IMR-90 (cell line): ENCODE measurements at regions not wholly inside any gene's neighbourhood (a gene's known extent, or its start where the extent isn't known, plus 50 kb on each side); places are given as distances from the start of the nearest gene placed in this dataset.

Source experiments
- ATAC-seq: fragments of 200-7000 bp; cut with Tn5 transposase; 2 replicates; pipeline ENCODE4 v1.9.1; 2020; ENCODE audit warnings: low read depth, mild to moderate bottlenecking, moderate library complexity
- BruUV-seq: library from RNA; stranded (reverse); fragments of 400-500 nt; replicated peaks from 2 replicates; lab custom pipeline; 2021; lab: Mats Ljungman, UMichigan
- CTCF ChIA-PET: fragments of 300-600 bp; formaldehyde crosslinking; extraction: SDS; loops from one replicate; lab custom pipeline; 2021; ENCODE audit warnings: antibody characterized with exemption; lab: Yijun Ruan, JAX
- POLR2A ChIA-PET: fragments of 300-600 bp; sonication (Branson Sonifier 250); formaldehyde crosslinking; loops from one replicate; lab custom pipeline; 2022; ENCODE audit warnings: antibody characterized with exemption; ENCODE audit not compliant: unreplicated experiment; lab: Charles Lee
- DNase-seq: peaks from one replicate; pipeline ENCODE4 v3.0.0; 2013
- H2AFZ ChIP-seq: replicated peaks from 2 replicates; pipeline ENCODE3; 2013; ENCODE audit warnings: low read length, mild to moderate bottlenecking; ENCODE audit not compliant: poor library complexity
- H2AK5ac ChIP-seq: 2 replicates; pipeline ENCODE4 v1.6.1; 2013; ENCODE audit warnings: low read depth, low read length, inconsistent platforms
- H2AK9ac ChIP-seq: replicated peaks from 2 replicates; pipeline ENCODE3; 2013; ENCODE audit warnings: mild to moderate bottlenecking, low read depth, low read length, moderate library complexity; ENCODE audit not compliant: poor library complexity
- H2BK120ac ChIP-seq: 2 replicates; pipeline ENCODE4 v1.6.1; 2013; ENCODE audit warnings: low read depth, low read length, inconsistent platforms
- H2BK15ac ChIP-seq: 3 replicates; pipeline ENCODE4 v1.6.1; 2013; ENCODE audit warnings: low read depth, low read length, inconsistent platforms
- H2BK20ac ChIP-seq: 2 replicates; pipeline ENCODE4 v1.6.1; 2013; ENCODE audit warnings: low read depth, mild to moderate bottlenecking, inconsistent platforms, low read length, moderate library complexity
- H2BK5ac ChIP-seq: 2 replicates; pipeline ENCODE4 v1.6.1; 2013; ENCODE audit warnings: mild to moderate bottlenecking, low read depth, low read length, inconsistent platforms; ENCODE audit not compliant: poor library complexity, severe bottlenecking
- H3K14ac ChIP-seq: replicated peaks from 2 replicates; pipeline ENCODE4 v1.6.1; 2013; ENCODE audit warnings: low read depth, low read length, inconsistent platforms
- H3K18ac ChIP-seq: 2 replicates; pipeline ENCODE4 v1.6.1; 2013; ENCODE audit warnings: low read depth, low read length, control low read depth
- H3K23ac ChIP-seq: 2 replicates; pipeline ENCODE4 v1.6.1; 2013; ENCODE audit warnings: low read depth, low read length, inconsistent platforms
- H3K27ac ChIP-seq: 2 replicates; pipeline ENCODE4 v1.5.1; 2013; ENCODE audit warnings: mild to moderate bottlenecking, control low read depth, low read length; ENCODE audit not compliant: insufficient read depth
- H3K27me3 ChIP-seq: 2 replicates; pipeline ENCODE4 v1.6.1; 2013; ENCODE audit warnings: low read length; ENCODE audit not compliant: control insufficient read depth, insufficient read depth
- H3K36me3 ChIP-seq: 2 replicates; pipeline ENCODE4 v1.6.1; 2013; ENCODE audit warnings: low read length, mixed read lengths; ENCODE audit not compliant: control insufficient read depth, insufficient read depth
- H3K4ac ChIP-seq: 2 replicates; pipeline ENCODE4 v1.6.1; 2013; ENCODE audit warnings: low read depth, low read length, inconsistent platforms
- H3K4me1 ChIP-seq: 2 replicates; pipeline ENCODE4 v1.6.1; 2013; ENCODE audit warnings: low read length, mixed read lengths; ENCODE audit not compliant: control insufficient read depth, insufficient read depth
- H3K4me2 ChIP-seq: 2 replicates; pipeline ENCODE4 v1.6.1; 2013; ENCODE audit warnings: low read depth, mild to moderate bottlenecking, control low read depth, low read length, moderate library complexity
- H3K4me3 ChIP-seq: 2 replicates; pipeline ENCODE4 v1.5.1; 2013; ENCODE audit warnings: low read depth, mild to moderate bottlenecking, control low read depth, low read length, moderate library complexity; ENCODE audit not compliant: insufficient read depth
- H3K56ac ChIP-seq: 2 replicates; pipeline ENCODE4 v1.6.1; 2013; ENCODE audit warnings: low read length, inconsistent platforms; ENCODE audit not compliant: insufficient read depth; ENCODE audit errors: extremely low read depth
- H3K79me1 ChIP-seq, 2 experiments: 2 replicates each; pipeline ENCODE4 v1.6.1; 2013; ENCODE audit warnings: low read length in 2 of 2, inconsistent platforms in 1 of 2, low read depth in 1 of 2
- H3K9ac ChIP-seq: 2 replicates; pipeline ENCODE4 v1.6.1; 2013; ENCODE audit warnings: low read depth, low read length, control low read depth
- H3K9me1 ChIP-seq: 2 replicates; pipeline ENCODE4 v1.6.1; 2013; ENCODE audit warnings: low read length, inconsistent platforms; ENCODE audit not compliant: insufficient read depth
- H3K9me3 ChIP-seq: 2 replicates; pipeline ENCODE4 v1.6.1; 2013; ENCODE audit warnings: low read length; ENCODE audit not compliant: control insufficient read depth, insufficient read depth
- H4K20me1 ChIP-seq: 2 replicates; pipeline ENCODE4 v1.6.1; 2013; ENCODE audit warnings: low read length, inconsistent platforms; ENCODE audit not compliant: insufficient read depth
- H4K5ac ChIP-seq: 2 replicates; pipeline ENCODE4 v1.6.1; 2013; ENCODE audit warnings: mild to moderate bottlenecking, low read depth, low read length, control low read depth
- H4K8ac ChIP-seq, 2 experiments: 2 replicates each; pipeline ENCODE4 v1.6.1; 2013; ENCODE audit warnings: low read depth in 2 of 2, low read length in 2 of 2, control low read depth in 1 of 2, inconsistent platforms in 1 of 2
- H4K91ac ChIP-seq: 2 replicates; pipeline ENCODE4 v1.6.1; 2013; ENCODE audit warnings: low read depth, low read length, inconsistent platforms; ENCODE audit not compliant: insufficient read depth
- CEBPB ChIP-seq: IDR thresholded peaks from 2 replicates; pipeline ENCODE4 v1.6.1; 2012; ENCODE audit warnings: low read depth, low read length, improper control_type of control experiment
- CHD1 ChIP-seq: IDR thresholded peaks from 2 replicates; pipeline ENCODE4 v1.6.1; 2012; ENCODE audit warnings: low read depth, low read length, improper control_type of control experiment
- CTCF ChIP-seq: conservative IDR thresholded peaks from 2 replicates; pipeline ENCODE4 v1.5.1; 2012; ENCODE audit warnings: mild to moderate bottlenecking, low read depth, low read length, improper control_type of control experiment
- FOS ChIP-seq: fragments of 150-350 bp; IDR thresholded peaks from 2 replicates; pipeline ENCODE4 v1.6.1; 2016; ENCODE audit warnings: low read depth, low read length
- POLR2A ChIP-seq: IDR thresholded peaks from 2 replicates; pipeline ENCODE4 v1.6.1; 2012; ENCODE audit warnings: mild to moderate bottlenecking, low read depth, low read length
- RFX5 ChIP-seq: IDR thresholded peaks from 2 replicates; pipeline ENCODE4 v1.8.0; 2012; ENCODE audit warnings: low read depth, mild to moderate bottlenecking, low read length, moderate library complexity
- USF2 ChIP-seq: fragments of 150-350 bp; IDR thresholded peaks from 2 replicates; pipeline ENCODE4 v1.6.1; 2017; ENCODE audit warnings: mild to moderate bottlenecking, antibody characterized with exemption, low read length, low read depth
- WGBS, 2 experiments: methylation state at CpG; one replicate each; pipeline versions ENCODE4 v1.1.5 to v1.1.7; 2013; ENCODE audit warnings: missing lambda C conversion rate in 2 of 2; ENCODE audit not compliant: insufficient read length in 1 of 2; ENCODE audit errors: extremely low coverage in 2 of 2; 5-methylcytosine and 5-hydroxymethylcytosine counted together
- dilution Hi-C: fragments of 300-500 bp; cut with HindIII; formaldehyde crosslinking; loops from one replicate; pipeline ENCODE4 v1.14.3; 2018; ENCODE audit warnings: low sequenced_read_pairs; ENCODE audit not compliant: unreplicated experiment
- in situ Hi-C: fragments of 300-500 bp; cut with MboI; formaldehyde crosslinking; loops from 3 replicates; pipeline ENCODE4 v1.14.3; 2019; ENCODE audit warnings: low sequenced_read_pairs, inconsistent platforms, mixed read lengths
- intact Hi-C: fragments of 100-400 bp; cut with micrococcal nuclease; formaldehyde crosslinking; loops from 2 replicates; pipeline ENCODE4 v1.10.0; 2022

DNA sequence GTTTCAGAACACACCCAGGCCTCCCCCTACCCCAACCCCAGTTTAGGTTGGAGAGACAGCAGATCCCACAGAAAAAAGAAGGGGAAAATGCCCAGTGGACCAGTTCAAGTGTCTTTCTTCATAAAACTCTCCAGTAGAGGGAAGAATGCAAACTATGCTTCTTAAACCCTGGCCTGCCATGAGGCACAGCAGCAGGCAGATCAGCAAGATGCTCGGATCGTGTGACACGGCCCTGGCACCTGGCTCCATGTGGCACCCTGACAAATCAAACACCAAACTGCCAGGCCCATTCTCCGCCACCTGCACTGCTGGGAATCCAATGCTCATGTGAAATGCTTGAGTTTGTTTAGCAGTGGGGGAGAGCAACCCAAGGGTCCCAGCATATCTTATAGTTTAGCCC, 166.8 kb downstream of the SOX9 start:
- no peaks in the 10 kb centered on the region for H3K9me1 ChIP-seq
- no peak overlapping the region for H3K4me2 ChIP-seq
- no peak for TF ChIP-seq USF2
- TF ChIP-seq CEBPB = no peak
- TF ChIP-seq RFX5 = no peak
- TF ChIP-seq CHD1 = no peak
- TF ChIP-seq CTCF = no peak
- TF ChIP-seq FOS = no peak
- TF ChIP-seq POLR2A = no peak
- no TSS peak for BruUV-seq
- H2BK15ac ChIP-seq = no peak overlapping the region
- no peak overlapping the region for H4K8ac ChIP-seq
- H2BK120ac ChIP-seq = no peak overlapping the region
- peaks cover 6% of the 10 kb centered on the region for H3K27me3 ChIP-seq
- no peak overlapping the region for H2BK5ac ChIP-seq
- H2AK9ac ChIP-seq = peak overlapping the region; percentile 45
- DNase-seq = no peak
- H4K91ac ChIP-seq = no peak overlapping the region
- no peak overlapping the region for H3K14ac ChIP-seq
- no peak overlapping the region for H2BK20ac ChIP-seq
- H3K4me1 ChIP-seq = no peaks in the 10 kb centered on the region
- dilution Hi-C loops = no loop called here
- no peaks in the 10 kb centered on the region for H3K36me3 ChIP-seq
- WGBS, 2 experiments = 60% methylated on average over 3 of the region's 4 CpGs; no CpG with 5 or more reads in 1 of the 2 experiments
- H4K5ac ChIP-seq = no peak overlapping the region
- in situ Hi-C loops = no loop called here
- no peaks in the 10 kb centered on the region for H4K20me1 ChIP-seq
- H2AK5ac ChIP-seq = no peak overlapping the region
- no peaks in the 10 kb centered on the region for H3K79me1 ChIP-seq
- ATAC-seq = 0 out of 2 replicates have a peak, but pooled peaks have one; percentile 35
- H3K23ac ChIP-seq = no peak overlapping the region
- ChIA-PET CTCF (interaction anchor here (1.3 kb wide), 1 partner anchor 9 kb away, joined by 5 read pairs; no protein-coding TSS in a partner anchor), POLR2A (no interaction called here)
- no peak overlapping the region for H3K9ac ChIP-seq
- H3K9me3 ChIP-seq = no peaks in the 10 kb centered on the region
- H3K56ac ChIP-seq = no peak overlapping the region
- intact Hi-C loops = no loop called here
- no peak overlapping the region for H2AFZ ChIP-seq
- H3K4me3 ChIP-seq = no peak overlapping the region
- no peak overlapping the region for H3K4ac ChIP-seq
- H3K18ac ChIP-seq = no peak overlapping the region
- H3K27ac ChIP-seq = no peak overlapping the region
